ENCODE measurements at regions not wholly inside any gene's neighbourhood (a gene's known extent, or its start where the extent isn't known, plus 50 kb on each side); places are given as distances from the start of the nearest gene placed in this dataset.

DNA sequence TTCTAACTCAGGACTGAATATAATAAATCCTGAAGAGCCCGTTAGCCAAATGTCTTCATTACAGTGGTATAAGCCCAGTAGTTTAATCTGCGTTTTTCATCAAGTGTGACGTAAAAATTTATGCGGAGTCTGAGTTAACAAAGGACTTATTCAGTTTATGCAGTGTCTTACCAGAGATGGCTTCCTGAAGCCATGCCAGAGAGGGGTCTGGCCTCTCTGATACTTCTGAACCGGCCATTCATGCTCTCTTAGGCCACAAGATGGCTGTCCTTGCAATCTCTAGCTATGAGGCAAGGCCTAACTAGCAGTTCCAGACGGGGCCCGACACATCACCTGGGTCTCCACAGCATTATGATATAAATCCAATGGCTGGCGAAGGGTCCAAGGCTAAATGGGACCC lies 101.4 kb downstream of the TEX35 start:
- no peaks in the 10 kb centered on the region for H3K36me3 Mint-ChIP-seq
- no peaks in the 10 kb centered on the region for H3K9me3 Mint-ChIP-seq (ENCODE audit: low read depth)
- H3K27ac Mint-ChIP-seq: no peak overlapping the region
- ATAC-seq (no peak), DNase-seq (no peak)
- no peak overlapping the region for H3K4me3 Mint-ChIP-seq
- CTCF ChIA-PET: no interaction called here
- no peaks in the 10 kb centered on the region for H3K4me1 Mint-ChIP-seq
- H3K27me3 Mint-ChIP-seq: no peaks in the 10 kb centered on the region

- CTCF ChIA-PET: no interaction called here
- H3K4me3 Mint-ChIP-seq: no peak overlapping the region
These were observed 105.8 kb upstream of the RALGPS2 start for GRCh38 chr1:178619042-178619927.

GRCh38 chr1:178620584-178621475 lies 104.2 kb upstream of the RALGPS2 start:
- Mint-ChIP-seq H3K36me3 (no peaks in the 10 kb centered on the region), H3K4me1 (no peaks in the 10 kb centered on the region), H3K9me3 (ENCODE audit: low read depth) (no peaks in the 10 kb centered on the region), H3K4me3 (no peak overlapping the region), H3K27ac (no peak overlapping the region), H3K27me3 (no peaks in the 10 kb centered on the region)
- ATAC-seq: no peak
- no peak for DNase-seq
- CTCF ChIA-PET: no interaction called here

More at GRCh38 chr1:178619042-178619927, 105.8 kb upstream of the RALGPS2 start:
- H3K27me3 Mint-ChIP-seq: no peaks in the 10 kb centered on the region
- no peaks in the 10 kb centered on the region for H3K36me3 Mint-ChIP-seq
- DNase-seq (no peak), ATAC-seq (no peak)
- H3K4me1 Mint-ChIP-seq: no peaks in the 10 kb centered on the region
- no peak overlapping the region for H3K27ac Mint-ChIP-seq
- no peaks in the 10 kb centered on the region for H3K9me3 Mint-ChIP-seq (ENCODE audit: low read depth)

- Mint-ChIP-seq H3K27me3 (no peaks in the 10 kb centered on the region), H3K36me3 (no peaks in the 10 kb centered on the region), H3K4me1 (no peaks in the 10 kb centered on the region), H3K9me3 (ENCODE audit: low read depth) (no peaks in the 10 kb centered on the region), H3K4me3 (no peak overlapping the region), H3K27ac (no peak overlapping the region)
- DNase-seq (no peak), ATAC-seq (no peak)
- CTCF ChIA-PET: no interaction called here
These were observed 103.2 kb upstream of the RALGPS2 start for GRCh38 chr1:178621822-178622221.

DNA sequence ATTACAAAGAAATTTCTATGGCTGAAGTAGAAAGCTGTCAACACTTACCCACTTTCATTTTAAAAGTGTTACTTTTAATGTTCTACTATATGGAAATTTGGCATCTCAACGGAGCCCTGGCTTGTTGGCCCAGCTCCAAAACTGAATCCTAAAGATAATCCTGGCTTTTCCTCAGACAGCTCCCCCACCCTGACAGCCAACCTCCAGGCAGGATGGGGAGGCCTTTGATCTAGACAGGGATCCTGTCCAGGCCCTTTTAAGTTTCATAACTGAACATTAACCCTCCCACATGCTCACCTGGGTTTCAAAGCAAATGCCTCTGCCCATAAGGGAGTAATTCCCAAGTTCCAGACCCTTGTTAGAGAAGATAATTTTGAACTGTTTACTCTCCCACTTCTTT lies 99.3 kb upstream of the RALGPS2 start:
- Mint-ChIP-seq H3K9me3 (ENCODE audit: low read depth) (no peaks in the 10 kb centered on the region), H3K36me3 (no peaks in the 10 kb centered on the region), H3K27ac (no peak overlapping the region), H3K4me1 (no peaks in the 10 kb centered on the region), H3K4me3 (no peak overlapping the region), H3K27me3 (no peaks in the 10 kb centered on the region)
- DNase-seq: no peak
- no peak for ATAC-seq
- CTCF ChIA-PET: no interaction called here

DNA sequence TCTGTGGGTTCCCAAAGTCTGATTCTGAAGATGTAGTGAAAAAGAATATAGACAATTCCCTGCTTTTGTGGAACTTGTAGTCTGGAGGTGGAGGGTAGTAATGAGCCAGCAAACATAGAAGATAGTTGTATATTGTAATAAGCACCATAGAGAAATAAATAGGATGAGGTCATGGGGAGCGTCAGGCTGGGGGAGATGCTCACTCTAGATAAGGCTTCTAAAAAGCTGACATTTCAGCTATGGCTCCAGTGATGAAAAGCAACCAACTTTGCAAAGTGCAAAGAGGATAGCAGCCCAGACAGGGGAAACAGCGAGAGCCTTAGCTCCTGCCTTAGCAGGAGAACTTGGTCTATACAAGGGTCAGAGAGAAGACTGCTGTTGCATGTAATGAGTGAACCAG lies 98.0 kb upstream of the RALGPS2 start:
- H3K36me3 Mint-ChIP-seq: no peaks in the 10 kb centered on the region
- DNase-seq (no peak), ATAC-seq (no peak)
- CTCF ChIA-PET: interaction anchor here (0.6 kb wide), 1 partner anchor 327 kb away, joined by 3 read pairs; no protein-coding TSS in a partner anchor
- H3K4me1 Mint-ChIP-seq: no peaks in the 10 kb centered on the region
- no peak overlapping the region for H3K4me3 Mint-ChIP-seq
- H3K27me3 Mint-ChIP-seq: no peaks in the 10 kb centered on the region
- no peaks in the 10 kb centered on the region for H3K9me3 Mint-ChIP-seq (ENCODE audit: low read depth)
- no peak overlapping the region for H3K27ac Mint-ChIP-seq

DNA sequence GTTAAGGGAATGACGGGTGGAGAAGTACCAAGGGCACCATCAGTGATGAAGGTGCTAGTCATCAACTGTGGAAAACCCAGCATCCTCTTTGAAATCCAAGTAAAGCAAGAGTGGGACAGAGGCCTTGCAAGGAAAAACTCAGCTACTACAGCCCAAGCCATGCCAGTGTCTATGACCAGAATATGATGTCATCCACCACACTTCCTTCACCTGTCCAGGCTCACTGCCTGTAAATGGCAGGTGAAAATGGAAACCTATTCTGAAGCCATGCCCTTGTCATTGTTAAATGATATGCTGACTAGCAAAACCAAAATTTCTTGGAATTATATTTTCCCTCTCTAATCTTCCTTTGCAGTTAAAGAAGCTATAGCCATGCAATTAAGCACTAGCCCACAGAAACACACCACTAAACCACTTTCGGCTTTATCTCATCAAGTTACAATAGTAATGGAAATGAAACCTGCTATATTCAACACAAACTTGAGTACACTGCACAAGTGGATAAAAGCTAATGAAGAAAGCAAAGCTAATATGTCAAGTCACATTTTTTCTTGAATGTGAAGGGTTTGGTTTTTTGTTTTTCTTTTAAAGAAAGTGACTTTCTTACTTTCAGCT lies 96.3 kb upstream of the RALGPS2 start:
- Mint-ChIP-seq H3K27me3 (no peaks in the 10 kb centered on the region), H3K27ac (no peak overlapping the region), H3K4me1 (no peaks in the 10 kb centered on the region), H3K9me3 (ENCODE audit: low read depth) (no peaks in the 10 kb centered on the region), H3K36me3 (no peaks in the 10 kb centered on the region), H3K4me3 (no peak overlapping the region)
- DNase-seq: no peak
- CTCF ChIA-PET: interaction anchor here (0.6 kb wide), 1 partner anchor 644 kb away, joined by 3 read pairs; no protein-coding TSS in a partner anchor
- ATAC-seq: no peak

DNA sequence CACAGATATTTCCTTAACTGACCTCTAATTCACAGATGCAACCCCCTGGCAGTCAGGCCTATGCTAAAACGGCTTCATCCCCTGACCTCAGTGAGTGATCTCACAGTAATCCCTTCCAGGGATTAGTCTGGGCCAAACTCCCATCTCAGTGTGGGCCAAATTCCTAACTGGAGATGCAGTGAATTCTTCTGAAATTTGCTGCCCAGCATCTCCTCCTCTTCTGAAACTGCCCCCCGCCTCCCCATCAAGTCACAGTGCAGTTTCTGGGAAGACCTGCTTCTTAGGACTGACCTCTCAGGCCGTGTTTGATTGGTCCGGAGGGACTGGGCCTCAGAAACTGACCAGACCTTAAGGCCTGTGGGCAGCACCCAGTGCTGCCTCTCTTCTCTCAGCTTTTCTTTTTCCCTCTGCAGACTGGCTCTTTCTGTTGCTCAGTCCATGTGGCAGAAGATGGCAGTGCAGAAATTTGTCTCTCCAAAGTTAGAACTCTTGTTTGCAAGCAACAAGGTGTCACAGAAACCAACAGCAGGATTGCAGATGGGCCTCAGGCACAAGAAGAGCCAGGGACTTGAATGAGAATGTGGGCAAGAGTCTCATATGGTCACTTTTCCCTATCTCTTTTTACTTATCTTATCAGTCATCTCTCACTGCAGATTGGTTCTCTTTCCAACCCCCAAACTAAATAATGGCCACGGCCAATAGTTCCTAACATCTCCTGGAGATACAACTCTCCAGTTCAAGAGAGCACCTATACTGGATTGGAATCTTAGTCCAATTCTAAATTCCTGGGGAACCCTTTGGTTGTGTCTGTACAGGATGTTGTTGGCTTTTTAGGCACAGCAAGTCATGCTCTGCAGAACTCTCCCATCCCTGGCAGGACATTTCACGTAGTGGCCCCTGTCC lies 95.5 kb upstream of the RALGPS2 start:
- no peak for DNase-seq
- Mint-ChIP-seq H3K27ac (no peak overlapping the region), H3K4me3 (no peak overlapping the region), H3K4me1 (no peaks in the 10 kb centered on the region), H3K9me3 (ENCODE audit: low read depth) (no peaks in the 10 kb centered on the region), H3K36me3 (no peaks in the 10 kb centered on the region), H3K27me3 (no peaks in the 10 kb centered on the region)
- no peak for ATAC-seq
- CTCF ChIA-PET: no interaction called here

DNA sequence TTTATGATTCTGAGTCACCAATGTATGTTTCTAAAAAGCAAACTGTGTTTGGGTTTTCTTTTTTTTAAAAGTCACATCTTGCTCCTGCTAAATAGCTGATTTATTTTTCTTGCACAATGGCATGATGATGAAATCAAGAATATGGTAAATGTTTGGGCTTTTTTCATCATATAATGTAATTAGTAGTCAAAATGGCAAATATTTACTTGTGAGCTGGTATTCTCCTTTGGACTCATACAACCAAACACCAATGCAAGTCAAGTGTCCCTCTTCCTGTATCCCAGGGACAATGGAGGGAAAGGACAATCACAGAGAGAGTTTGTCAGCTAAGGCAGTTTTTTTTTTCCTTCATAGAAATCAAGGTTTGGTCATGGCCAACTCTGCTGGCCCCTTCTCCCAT lies 94.6 kb upstream of the RALGPS2 start:
- ATAC-seq (no peak), DNase-seq (no peak)
- Mint-ChIP-seq H3K9me3 (ENCODE audit: low read depth) (no peaks in the 10 kb centered on the region), H3K27ac (no peak overlapping the region), H3K4me1 (no peaks in the 10 kb centered on the region), H3K36me3 (no peaks in the 10 kb centered on the region), H3K27me3 (no peaks in the 10 kb centered on the region), H3K4me3 (no peak overlapping the region)
- CTCF ChIA-PET: no interaction called here

DNA sequence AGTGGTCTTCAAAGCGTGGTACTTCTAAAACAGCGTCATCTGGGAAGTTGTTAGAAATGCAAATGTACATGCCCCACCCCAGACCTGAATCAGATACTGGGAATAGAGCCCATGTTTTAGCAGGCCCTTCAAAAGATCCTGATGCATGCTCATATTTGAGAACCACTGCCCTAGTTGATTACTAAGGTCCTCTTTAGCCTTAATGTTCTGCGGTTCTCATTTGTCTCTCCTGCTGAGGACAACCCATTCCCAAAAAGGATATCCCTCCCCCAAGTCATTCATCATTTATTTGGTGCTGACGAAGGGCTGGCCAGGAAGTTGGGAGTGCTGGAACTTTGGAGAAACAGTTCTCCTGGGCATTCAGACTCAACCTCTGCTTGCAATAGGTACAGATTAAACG lies 92.4 kb upstream of the RALGPS2 start:
- DNase-seq (no peak), ATAC-seq (no peak)
- Mint-ChIP-seq H3K27me3 (no peaks in the 10 kb centered on the region), H3K9me3 (ENCODE audit: low read depth) (no peaks in the 10 kb centered on the region), H3K27ac (no peak overlapping the region), H3K36me3 (no peaks in the 10 kb centered on the region), H3K4me3 (no peak overlapping the region), H3K4me1 (no peaks in the 10 kb centered on the region)
- CTCF ChIA-PET: no interaction called here

GRCh38 chr1:178633056-178633455 lies 92.0 kb upstream of the RALGPS2 start:
- H3K9me3 Mint-ChIP-seq (ENCODE audit: low read depth): no peaks in the 10 kb centered on the region
- no peaks in the 10 kb centered on the region for H3K4me1 Mint-ChIP-seq
- H3K27me3 Mint-ChIP-seq: no peaks in the 10 kb centered on the region
- DNase-seq (no peak), ATAC-seq (no peak)
- no peak overlapping the region for H3K27ac Mint-ChIP-seq
- CTCF ChIA-PET: no interaction called here
- no peak overlapping the region for H3K4me3 Mint-ChIP-seq
- no peaks in the 10 kb centered on the region for H3K36me3 Mint-ChIP-seq

DNA sequence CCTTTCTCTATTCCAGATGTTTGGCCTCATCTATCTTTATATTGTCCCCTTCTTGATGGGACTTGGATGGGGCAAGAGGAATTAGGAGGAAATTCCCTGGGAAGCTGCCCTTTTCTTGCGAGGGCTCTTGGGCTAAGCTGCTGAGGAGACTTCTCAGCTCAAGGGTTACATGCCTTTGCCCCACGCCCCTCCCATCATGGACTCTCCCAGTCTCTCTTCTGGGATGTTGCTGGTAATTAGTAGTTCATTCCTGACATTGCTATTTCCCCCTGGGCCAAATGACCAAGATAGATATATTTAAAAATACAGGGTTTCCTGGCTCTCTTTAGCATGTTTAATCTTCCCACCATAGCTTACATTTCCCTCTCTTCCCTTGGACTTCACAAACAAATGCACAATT lies 90.6 kb upstream of the RALGPS2 start:
- H3K27me3 Mint-ChIP-seq: no peaks in the 10 kb centered on the region
- DNase-seq: no peak
- H3K4me1 Mint-ChIP-seq: no peaks in the 10 kb centered on the region
- no peak for ATAC-seq
- H3K27ac Mint-ChIP-seq: no peak overlapping the region
- no peaks in the 10 kb centered on the region for H3K36me3 Mint-ChIP-seq
- no peaks in the 10 kb centered on the region for H3K9me3 Mint-ChIP-seq (ENCODE audit: low read depth)
- H3K4me3 Mint-ChIP-seq: no peak overlapping the region
- CTCF ChIA-PET: no interaction called here

GRCh38 chr1:178637841-178638240 lies 87.2 kb upstream of the RALGPS2 start:
- Mint-ChIP-seq H3K9me3 (ENCODE audit: low read depth) (no peaks in the 10 kb centered on the region), H3K36me3 (no peaks in the 10 kb centered on the region), H3K27me3 (no peaks in the 10 kb centered on the region), H3K4me3 (no peak overlapping the region), H3K4me1 (no peaks in the 10 kb centered on the region), H3K27ac (no peak overlapping the region)
- CTCF ChIA-PET: no interaction called here
- no peak for ATAC-seq
- DNase-seq: no peak
